Left ventricle myocardium superior (tissue), 1 donor: ENCODE measurements at regions not wholly inside any gene's neighbourhood (a gene's known extent, or its start where the extent isn't known, plus 50 kb on each side); places are given as distances from the start of the nearest gene placed in this dataset.
A peak's percentile ranks its signal among the peaks of the same experiment; 100 is the strongest.
"Not testable (repeated sequence)": the region's sequence is repeated elsewhere in the genome, so short reads cannot be mapped to it uniquely, and the experiment has no call there.

Experiments used
- ATAC-seq: fragments of 200-7000 bp; cut with Tn5 transposase; one replicate; pipeline ENCODE4 v1.9.1; 2020; ENCODE audit warnings: mild to moderate bottlenecking, moderate library complexity
- DNase-seq: peaks from one replicate; pipeline ENCODE4 v3.0.0-alpha.2; 2020
- intact Hi-C: fragments of 100-400 bp; cut with micrococcal nuclease; formaldehyde crosslinking; loops from one replicate; pipeline ENCODE4 v1.11.0; 2022
- donor health status: DM: no; HTN: yes; CAD: no; lungs with severe emphysema.

DNA sequence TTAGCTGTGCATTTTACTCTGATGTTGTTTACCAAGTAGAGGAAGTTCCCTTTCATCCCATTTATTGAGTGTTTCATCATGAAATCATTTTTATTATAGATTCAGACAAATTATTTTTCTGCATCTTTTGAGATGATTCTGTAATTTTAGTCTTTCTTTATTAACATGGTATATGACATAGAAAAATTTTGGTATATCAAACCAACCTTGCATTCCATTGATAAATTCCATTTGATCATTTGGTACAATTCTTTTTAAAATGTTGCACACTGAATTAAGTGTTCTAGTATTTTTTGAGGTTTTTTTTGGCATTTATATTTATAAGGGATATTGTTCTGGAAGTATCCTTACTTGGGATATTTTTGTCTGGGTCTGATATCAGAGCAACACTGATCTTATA is 308.4 kb downstream of the DLEU7 start:
- ATAC-seq (no peak), DNase-seq (no peak)
- intact Hi-C loops = loop anchor here (10.0 kb wide), 3 partner anchors 380 to 560 kb away; no protein-coding TSS in a partner anchor

DNA sequence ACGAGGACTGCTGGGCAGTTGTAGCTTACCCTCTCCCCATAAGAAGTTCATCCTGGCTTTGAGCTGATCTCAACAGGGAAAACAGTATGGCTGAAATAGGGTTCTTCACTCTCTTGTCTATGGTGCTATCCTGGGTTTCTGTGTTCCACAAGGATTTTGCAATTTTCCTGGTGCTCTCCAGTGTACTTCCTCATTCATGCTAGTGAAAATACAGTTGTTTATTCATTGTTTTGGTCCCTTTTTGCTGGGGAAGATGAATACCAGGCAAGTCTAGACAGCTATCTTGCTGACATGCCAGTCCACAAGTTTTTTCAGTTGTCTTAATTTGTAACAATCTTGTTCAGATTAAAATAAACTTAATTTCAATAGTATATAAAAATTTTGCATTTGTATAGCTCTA is 306.5 kb downstream of the DLEU7 start:
- intact Hi-C loops = loop anchor here (10.0 kb wide), 3 partner anchors 378 to 562 kb away; no protein-coding TSS in a partner anchor
- ATAC-seq (no peak), DNase-seq (no peak)

DNA sequence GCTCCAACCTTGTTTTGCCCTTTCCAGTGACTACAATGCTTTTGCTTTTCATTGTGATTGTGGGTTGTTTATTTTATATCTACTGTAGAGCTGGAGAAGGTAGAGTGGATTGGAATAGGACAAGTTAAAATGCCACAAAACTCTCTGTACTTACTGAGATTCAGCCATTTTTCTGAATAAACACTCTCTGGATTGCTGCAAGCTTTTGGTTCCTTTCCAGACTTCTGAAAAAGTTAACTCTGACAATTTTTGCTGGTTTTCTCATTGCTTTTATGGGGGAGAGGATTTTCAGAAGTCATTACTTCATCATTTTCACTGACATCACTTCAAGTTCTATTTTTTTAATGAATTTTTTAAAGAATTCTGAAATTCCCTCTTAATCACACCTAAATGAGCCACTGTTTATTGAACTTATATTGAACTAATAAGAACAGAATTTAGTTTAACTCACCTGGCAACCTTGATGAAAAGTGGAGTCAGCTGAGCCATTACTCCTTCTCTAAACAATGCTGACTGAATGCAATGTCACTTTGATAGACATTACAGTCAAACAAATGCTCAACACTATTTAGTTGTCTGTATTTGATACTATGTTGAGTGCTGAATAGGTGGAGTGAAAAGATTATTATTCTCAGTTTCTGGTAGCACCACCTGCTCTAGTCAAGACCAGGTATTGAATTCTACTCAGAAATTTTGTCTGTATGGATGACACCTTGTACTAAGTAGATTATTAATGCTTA is 303.5 kb downstream of the DLEU7 start:
- intact Hi-C loops = loop anchor here (10.0 kb wide), 3 partner anchors 375 to 565 kb away; no protein-coding TSS in a partner anchor
- no peak for DNase-seq
- ATAC-seq = no peak

DNA sequence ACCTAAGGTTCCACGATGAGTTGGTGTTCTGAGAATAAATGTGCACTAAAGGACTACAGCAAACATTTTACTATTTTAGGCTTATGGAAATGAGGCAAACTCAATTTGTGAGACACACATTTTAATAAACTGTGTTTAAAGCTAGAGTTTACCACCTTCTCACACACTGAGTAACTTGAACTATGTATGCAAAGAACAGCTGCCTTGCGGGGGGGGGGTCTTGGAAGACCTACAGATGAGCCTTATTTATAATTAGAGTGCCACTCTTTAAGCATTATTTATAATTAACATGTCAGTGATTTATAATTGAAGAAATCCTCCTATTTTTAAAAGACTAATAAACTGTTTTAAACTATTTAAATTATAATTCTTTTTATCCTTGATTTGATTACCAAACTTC is 300.4 kb downstream of the DLEU7 start:
- ATAC-seq = no peak
- DNase-seq = no peak
- intact Hi-C loops = no loop called here

DNA sequence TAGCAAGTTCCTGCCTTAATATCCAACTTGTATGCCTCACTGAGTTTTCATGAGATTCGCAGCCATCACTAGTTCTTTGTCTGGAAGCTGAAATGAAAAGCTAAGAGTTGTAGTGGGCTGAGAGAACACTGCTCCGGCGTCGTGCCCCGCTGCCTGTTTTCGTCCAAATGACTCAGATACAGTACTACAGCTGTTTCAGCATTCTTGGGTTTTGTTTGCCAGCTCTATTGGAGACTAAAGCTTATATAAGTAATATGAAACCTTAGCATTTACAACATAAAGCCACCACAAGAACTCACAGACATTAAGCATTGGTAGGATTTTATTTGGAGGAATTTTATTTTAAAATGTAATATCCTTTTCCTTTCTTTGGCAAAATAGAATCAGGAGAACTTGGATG is 299.7 kb downstream of the DLEU7 start:
- ATAC-seq = peak; percentile 28
- intact Hi-C loops = no loop called here
- DNase-seq = peak; percentile 37

DNA sequence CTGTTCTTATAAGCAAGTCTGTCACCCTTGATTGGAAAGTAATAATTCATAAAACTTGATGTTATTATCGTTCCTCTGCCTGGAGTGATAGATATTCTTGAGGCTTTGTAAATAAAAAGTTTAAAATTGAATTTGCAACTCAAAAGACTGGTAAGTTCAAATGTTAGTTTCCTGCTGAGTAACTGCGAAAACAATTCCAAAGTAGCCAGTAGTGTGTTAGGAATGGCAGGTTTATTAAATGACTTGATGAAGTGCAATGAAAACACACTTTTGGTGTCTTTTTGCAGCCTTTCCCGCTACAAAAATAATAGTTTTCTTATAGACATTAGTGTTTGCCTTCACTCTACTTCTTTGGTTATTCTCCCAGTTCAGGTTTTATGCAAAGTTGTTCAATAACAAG is 299.3 kb downstream of the DLEU7 start:
- intact Hi-C loops = no loop called here
- no peak for ATAC-seq
- DNase-seq = no peak

DNA sequence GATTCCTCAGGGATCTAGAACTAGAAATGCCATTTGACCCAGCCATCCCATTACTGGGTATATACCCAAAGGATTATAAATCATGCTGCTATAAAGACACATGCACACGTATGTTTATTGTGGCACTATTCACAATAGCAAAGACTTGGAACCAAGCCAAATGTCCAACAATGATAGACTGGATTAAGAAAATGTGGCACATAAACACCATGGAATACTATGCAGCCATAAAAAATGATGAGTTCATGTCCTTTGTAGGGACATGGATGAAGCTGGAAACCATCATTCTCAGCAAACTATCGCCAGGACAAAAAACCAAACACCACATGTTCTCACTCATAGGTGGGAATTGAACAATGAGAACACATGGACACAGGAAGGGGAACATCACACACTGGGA is 296.3 kb downstream of the DLEU7 start:
- ATAC-seq, DNase-seq, intact Hi-C loops: not testable (repeated sequence)

DNA sequence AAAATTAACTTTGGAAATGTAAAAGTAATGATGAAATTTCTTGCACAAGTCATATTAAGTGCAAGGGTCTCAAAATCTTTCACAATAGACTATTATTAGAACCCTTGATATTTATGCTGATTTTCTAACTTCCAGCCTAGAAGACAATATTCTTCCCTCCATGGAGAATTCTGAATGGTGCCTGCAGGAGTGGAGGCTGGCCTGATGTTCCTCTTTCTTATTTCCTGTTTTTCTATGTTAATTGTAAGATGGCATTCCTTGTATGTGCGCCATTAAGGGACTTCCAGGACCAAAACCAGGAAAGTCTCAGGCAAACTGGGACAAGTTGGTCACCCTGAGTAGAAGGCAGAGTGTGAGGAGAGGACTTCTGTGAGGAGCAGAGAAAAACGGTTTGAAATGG is 294.9 kb downstream of the DLEU7 start:
- ATAC-seq (no peak), DNase-seq (no peak)
- intact Hi-C loops = no loop called here

DNA sequence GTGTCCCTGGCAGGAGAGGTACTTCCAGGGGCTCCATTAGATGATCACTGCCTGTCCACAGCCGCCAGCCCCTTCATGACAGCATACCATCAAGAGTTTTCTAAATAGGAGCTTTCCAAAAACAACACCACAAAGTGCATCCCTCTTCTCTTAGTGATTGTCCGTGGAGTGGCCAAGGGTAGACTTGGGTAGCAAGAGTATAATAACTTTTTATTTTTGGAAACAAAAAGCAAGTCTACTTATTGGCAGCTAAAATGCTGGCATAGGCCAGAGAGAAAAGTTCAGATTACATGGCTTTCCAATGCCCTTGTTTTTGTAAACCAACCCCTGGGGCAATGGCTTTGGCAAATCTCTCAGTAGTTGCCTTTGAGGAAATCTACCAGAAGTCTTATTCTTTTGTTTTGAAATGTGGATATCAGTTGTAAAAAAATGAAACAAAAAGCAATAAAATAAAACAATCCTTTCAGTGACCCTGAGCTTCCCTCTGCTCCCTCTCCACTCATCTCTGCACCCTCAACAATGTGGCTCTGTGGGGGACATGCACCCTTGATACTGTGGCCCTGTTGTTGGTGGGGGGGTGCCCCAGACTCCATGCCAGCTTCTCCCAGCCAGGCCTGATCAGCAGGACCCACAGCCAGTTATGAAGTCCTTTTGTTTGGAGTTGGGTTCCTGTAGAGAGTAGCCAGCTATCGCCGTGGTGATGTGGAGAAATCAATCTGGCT is 294.1 kb downstream of the DLEU7 start:
- DNase-seq (peak; percentile 24), ATAC-seq (peak; percentile 62)
- intact Hi-C loops = no loop called here

DNA sequence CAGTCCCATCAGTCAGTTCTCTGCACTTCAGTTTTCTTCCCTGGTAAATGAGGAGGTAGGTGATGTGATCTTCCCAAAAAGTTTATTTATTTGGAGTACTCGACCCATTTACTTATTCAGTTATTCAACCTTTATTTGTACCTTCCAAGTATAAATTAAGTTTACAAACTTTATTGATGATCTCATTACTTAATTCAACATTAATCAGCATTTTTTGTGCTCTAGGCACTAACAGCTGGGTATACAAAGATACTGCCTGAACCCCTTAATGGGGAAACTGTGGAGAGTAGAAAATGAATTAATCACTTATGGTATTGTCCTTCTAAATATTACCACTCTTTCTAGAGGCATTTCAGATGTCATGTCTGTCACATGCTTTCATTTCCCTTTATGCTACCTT is 293.3 kb downstream of the DLEU7 start:
- intact Hi-C loops = no loop called here
- ATAC-seq (no peak), DNase-seq (no peak)

DNA sequence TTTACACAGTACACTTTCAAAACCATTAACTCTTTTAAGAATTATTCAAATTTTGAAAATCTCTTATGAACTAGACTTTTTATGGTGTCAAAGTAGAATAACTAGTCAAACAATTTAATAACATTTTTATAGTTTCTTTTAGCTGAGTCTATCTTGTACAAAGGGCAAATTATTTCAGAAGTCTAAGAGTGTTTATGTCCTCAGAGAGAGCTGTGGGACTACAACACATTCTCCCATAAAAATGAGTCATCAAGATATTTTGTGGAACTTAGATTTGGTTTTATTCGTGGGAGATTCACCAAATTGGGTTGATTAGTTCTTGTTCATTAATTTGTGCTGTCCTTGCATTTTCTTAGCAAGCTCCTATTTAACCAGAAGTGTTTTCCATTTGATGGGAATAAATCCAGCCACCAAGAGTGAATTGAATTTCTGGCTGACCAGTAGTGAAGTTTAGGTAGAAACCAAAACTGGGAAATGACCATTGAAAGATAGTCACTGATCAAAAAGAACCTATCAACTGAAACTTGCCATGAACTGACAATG is 291.0 kb downstream of the DLEU7 start:
- DNase-seq (no peak), ATAC-seq (no peak)
- intact Hi-C loops = no loop called here

DNA sequence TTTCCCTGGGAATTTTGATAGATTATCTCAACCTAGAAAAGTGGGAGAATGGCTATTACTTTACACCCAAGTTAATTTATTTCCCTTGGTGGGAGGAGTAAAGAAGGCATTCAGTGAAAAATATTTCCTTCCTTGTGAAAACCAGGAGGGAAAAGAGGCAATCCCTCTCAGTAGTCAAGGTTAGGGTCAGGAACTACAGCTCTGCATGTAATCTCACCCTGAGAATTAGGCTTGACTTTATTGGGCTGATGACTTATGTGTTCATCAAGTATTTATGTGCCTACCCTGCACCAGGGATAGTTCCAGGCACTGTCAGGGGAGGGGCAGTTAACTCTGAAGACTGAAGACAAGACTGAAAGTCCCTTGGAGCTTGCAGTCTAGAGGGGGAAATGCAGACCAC is 281.8 kb downstream of the DLEU7 start:
- no peak for ATAC-seq
- no peak for DNase-seq
- intact Hi-C loops = no loop called here

DNA sequence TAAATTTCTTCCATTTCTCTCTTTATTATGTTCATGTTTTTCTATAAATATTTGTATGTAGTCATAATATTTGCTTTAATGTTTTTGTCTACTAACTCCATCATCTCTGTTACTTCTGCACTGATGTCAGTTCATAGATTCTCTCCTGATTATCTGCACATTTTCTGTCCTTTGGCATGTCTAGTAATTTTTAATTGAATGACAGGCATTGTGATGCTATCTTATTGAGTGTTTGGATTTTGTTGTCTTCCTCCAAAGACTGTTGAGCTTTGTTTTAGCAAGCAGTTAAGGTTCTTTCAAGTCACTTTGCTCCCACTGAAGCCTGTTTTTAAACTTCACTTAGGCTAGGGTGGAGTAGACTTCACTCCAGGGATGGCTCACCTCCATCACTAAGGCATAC is 276.8 kb downstream of the DLEU7 start:
- DNase-seq = no peak
- no peak for ATAC-seq
- intact Hi-C loops = no loop called here

DNA sequence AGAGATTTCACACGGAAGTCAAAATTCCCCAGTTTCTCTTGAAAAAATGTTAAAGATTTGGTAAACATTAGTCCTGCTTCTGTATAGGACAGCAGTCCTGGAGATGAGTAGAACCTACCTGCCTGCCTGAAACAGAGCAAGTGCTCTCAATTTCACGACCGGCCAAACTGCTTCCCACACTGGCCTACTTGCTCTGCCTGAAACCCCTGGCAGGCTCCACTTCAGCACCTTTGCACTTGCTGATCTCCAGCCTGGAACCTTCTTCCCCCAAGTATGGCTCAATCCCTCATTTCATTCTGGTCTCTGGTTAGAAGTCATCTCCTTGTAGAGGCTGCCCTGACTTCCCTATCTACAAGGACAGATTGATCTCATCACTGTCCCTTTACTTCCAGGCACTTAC is 271.4 kb downstream of the DLEU7 start:
- intact Hi-C loops = no loop called here
- ATAC-seq (no peak), DNase-seq (no peak)

DNA sequence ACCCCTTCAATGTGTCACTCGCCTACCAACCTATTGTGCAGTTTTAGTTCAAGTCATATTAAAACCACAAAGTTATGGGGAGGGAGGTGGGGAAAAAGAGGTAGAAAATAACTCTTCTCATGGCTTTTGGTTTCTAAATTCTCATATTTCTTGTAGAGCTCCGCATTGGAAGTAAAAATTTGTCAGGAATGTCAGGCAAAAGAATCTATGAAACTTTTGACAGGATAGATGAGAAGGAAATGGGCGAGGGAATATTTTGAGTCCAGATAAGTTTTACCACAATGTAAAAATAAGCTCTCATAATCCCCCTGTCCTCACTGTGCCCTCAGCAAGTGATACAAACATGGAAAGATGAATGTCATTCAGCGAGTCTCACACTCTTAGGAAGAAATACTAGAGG is 270.4 kb downstream of the DLEU7 start:
- intact Hi-C loops = no loop called here
- DNase-seq (no peak), ATAC-seq (no peak)

DNA sequence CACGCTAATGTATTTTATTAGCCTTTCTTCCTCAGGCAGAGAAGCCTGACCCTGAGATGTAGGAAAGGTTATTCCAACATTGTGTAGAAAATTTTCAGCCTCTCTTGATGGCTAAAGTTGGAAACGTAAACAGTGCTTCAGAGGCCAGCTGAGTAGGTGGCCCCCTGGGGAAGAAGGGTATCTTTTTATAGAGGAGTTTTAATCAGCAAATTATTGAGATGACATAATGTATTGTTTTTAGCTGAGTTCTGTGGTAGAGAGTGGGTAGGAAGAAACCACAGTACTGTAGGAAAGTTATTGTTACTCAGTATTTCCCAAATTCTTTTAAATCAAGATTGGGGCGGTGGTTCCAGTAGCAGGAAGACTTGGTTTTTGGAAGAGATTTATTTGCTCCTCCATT is 268.8 kb downstream of the DLEU7 start:
- intact Hi-C loops = no loop called here
- DNase-seq (no peak), ATAC-seq (peak; percentile 60)

DNA sequence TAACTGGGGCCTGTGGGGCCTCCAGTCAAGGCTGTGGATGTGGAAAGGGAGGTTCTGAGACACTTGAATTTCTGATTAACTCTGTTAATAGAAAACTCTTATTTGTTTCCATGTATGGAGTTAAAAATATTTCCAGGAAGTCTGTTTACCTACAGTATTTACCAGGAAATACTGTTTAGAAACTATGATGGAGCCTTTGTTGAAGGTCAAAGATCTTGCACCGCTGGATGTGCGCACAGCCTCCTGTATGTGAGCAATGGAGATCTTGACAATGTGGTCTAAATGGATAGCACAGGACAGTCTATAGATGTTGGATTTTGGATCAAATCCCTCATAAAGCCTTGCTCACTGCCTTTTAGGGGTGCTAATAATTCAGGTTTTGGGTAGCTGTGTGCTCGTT is 268.4 kb downstream of the DLEU7 start:
- DNase-seq (no peak), ATAC-seq (no peak)
- intact Hi-C loops = no loop called here

DNA sequence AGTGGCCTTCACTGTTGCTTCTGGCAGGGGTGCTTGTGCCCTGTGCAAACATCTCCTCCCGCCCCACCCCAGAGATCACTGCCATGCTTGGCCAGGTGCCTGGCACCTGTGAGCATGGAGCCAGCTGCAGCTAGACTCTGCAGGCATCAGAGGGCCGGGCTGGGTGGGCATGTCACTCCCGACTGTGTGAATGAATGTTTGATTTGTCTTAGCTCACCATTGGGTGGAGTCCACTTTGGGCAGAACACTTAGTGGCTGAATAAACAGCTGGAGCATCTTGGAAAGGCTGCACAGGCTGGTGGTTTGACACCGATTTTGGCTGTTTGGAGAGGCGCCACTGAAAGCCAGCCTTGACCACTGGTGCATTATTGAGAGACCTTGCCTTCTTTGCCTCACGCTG is 267.3 kb downstream of the DLEU7 start:
- peak; percentile 7 for ATAC-seq
- DNase-seq = no peak
- intact Hi-C loops = no loop called here

DNA sequence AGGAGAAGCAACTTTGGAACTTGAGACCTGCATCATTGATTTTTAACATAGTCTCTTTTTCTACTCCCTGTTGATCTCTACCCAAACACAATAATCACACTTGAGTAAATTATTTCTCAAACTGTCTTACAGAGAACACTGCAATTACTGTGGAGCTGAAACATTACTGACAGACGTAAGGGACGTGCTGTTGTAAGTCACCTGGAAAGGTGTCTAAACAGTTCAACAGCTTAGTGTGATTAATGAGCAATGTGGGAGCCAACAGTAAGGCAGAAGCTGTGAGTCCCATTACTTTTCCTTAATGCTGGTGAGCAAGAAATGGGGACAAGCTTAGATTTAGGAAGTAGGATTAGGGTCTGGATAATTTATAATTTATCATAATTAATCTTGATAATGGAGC is 265.7 kb downstream of the DLEU7 start:
- no peak for DNase-seq
- no peak for ATAC-seq
- intact Hi-C loops = no loop called here

DNA sequence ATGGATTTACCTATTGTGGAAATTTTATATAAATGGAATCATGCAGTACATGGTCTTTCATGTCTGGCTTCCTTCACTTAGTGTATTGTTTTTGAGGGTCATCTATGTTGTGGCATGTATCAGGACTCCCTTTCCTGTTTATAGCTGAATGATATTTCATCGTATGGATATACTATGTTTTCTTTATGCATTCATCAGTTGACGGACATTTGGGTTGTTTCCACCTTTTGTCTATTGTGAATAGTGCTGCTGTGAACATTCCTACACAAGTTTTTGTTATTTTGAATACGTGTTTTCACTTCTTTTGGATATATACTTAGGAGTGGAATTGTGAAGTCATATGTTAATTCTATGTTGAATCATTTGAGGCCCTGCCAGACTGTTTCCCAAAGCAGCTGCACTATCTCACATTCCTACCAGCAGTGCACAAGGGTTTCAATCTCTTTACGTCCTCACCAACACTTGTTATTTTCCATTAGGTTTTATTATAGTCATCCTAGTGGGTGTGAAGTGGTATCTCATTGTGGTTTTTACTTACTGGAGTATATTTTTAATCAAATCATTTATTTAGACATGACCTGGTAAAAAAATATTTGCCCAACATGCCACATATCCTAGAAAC is 262.7 kb downstream of the DLEU7 start:
- DNase-seq (no peak), ATAC-seq (peak; percentile 93)
- intact Hi-C loops = loop anchor here (10.0 kb wide), 1 partner anchor 104 kb away; no protein-coding TSS in a partner anchor
